Esophagus muscularis mucosa (tissue), 4 donors: ENCODE measurements at regions not wholly inside any gene's neighbourhood (a gene's known extent, or its start where the extent isn't known, plus 50 kb on each side); places are given as distances from the start of the nearest gene placed in this dataset.

ENCODE experiments used
- CTCF ChIP-seq, 3 experiments: fragments of 200-600 bp in 2 of 3; fragments of 450-650 bp in 1 of 3; sonication (generic) in 2 of 3; IDR thresholded peaks; one replicate each; pipeline ENCODE4 v1.5.1; 2017 to 2019; ENCODE audit warnings: antibody characterized with exemption in 3 of 3, mild to moderate bottlenecking in 2 of 3, moderate library complexity in 1 of 3
- EP300 ChIP-seq: sonication (generic); formaldehyde crosslinking; IDR thresholded peaks from one replicate; pipeline ENCODE4 v1.6.1; 2017; ENCODE audit warnings: antibody characterized with exemption
- POLR2A ChIP-seq: fragments of 450-650 bp; IDR thresholded peaks from one replicate; pipeline ENCODE4 v1.6.1; 2017; ENCODE audit warnings: antibody characterized with exemption, moderate library complexity, mild to moderate bottlenecking, low read depth
- POLR2AphosphoS5 ChIP-seq, 2 donors: sonication (generic); formaldehyde crosslinking; IDR thresholded peaks; one replicate each; pipeline ENCODE4 v1.6.1; 2017; ENCODE audit warnings: antibody characterized with exemption in 2 of 2

GRCh38 chr13:89951341-89951740, 1396.1 kb upstream of the MIR17HG start:
- no peak for TF ChIP-seq CTCF (IDR thresholded peaks at IDR 0.05)
- no peak for TF ChIP-seq POLR2A
- TF ChIP-seq EP300: no peak
- no peak for TF ChIP-seq POLR2AphosphoS5 (IDR thresholded peaks at IDR 0.05)
